HEK293T (cell line): ENCODE measurements at regions not wholly inside any gene's neighbourhood (a gene's known extent, or its start where the extent isn't known, plus 50 kb on each side); places are given as distances from the start of the nearest gene placed in this dataset.

Experiments used
- BHLHE40 ChIP-seq: fragments of 450-650 bp; IDR thresholded peaks from 2 replicates; pipeline ENCODE4 v1.6.1; 2016; ENCODE audit warnings: mild to moderate bottlenecking, moderate library complexity, borderline replicate concordance
- CTBP1 ChIP-seq: fragments of 450-650 bp; IDR thresholded peaks from 2 replicates; pipeline ENCODE4 v1.6.1; 2016; ENCODE audit warnings: borderline replicate concordance
- FOXM1 ChIP-seq: fragments of 450-650 bp; IDR thresholded peaks from 2 replicates; pipeline ENCODE4 v1.6.1; 2017; ENCODE audit warnings: mild to moderate bottlenecking, borderline replicate concordance
- L3MBTL2 ChIP-seq: fragments of 450-650 bp; conservative IDR thresholded peaks from 2 replicates; pipeline ENCODE4 v1.6.1; 2016; ENCODE audit warnings: mild to moderate bottlenecking
- NFRKB ChIP-seq: fragments of 450-650 bp; IDR thresholded peaks from 2 replicates; pipeline ENCODE4 v1.6.1; 2016; ENCODE audit warnings: mild to moderate bottlenecking, moderate library complexity
- PKNOX1 ChIP-seq: fragments of 450-650 bp; IDR thresholded peaks from 2 replicates; pipeline ENCODE4 v1.6.1; 2016
- SP1 ChIP-seq: fragments of 450-650 bp; IDR thresholded peaks from 2 replicates; pipeline ENCODE4 v1.6.1; 2017
- SUZ12 ChIP-seq: fragments of 450-650 bp; IDR thresholded peaks from 2 replicates; pipeline ENCODE4 v1.6.1; 2016; ENCODE audit warnings: mild to moderate bottlenecking

GRCh38 chr4:23297327-23297726, 592.5 kb downstream of the PPARGC1A start:
- TF ChIP-seq SP1 (no peak), L3MBTL2 (no peak), BHLHE40 (no peak), CTBP1 (no peak), FOXM1 (no peak), PKNOX1 (no peak), NFRKB (no peak), SUZ12 (no peak)
